Body of pancreas (tissue), 4 donors: ENCODE measurements at regions not wholly inside any gene's neighbourhood (a gene's known extent, or its start where the extent isn't known, plus 50 kb on each side); places are given as distances from the start of the nearest gene placed in this dataset.

Experiments used
- CTCF ChIP-seq, 7 experiments: fragments of 450-650 bp in 4 of 7; fragments of 200-600 bp in 3 of 7; sonication (generic) in 3 of 7; IDR thresholded peaks; one replicate each; pipeline ENCODE4 v1.5.1; 2016 to 2019; ENCODE audit warnings: antibody characterized with exemption in 7 of 7
- POLR2A ChIP-seq, 3 donors: fragments of 450-650 bp; IDR thresholded peaks; one replicate each; pipeline ENCODE4 v1.6.1; 2016; ENCODE audit warnings: antibody characterized with exemption in 3 of 3, mild to moderate bottlenecking in 2 of 3

GRCh38 chr11:112612250-112612849 is 348.9 kb upstream of the NCAM1 start:
- TF ChIP-seq POLR2A (IDR thresholded peaks at IDR 0.05) (no peak), CTCF (IDR thresholded peaks at IDR 0.05) (no peak)
